Fibroblast of villous mesenchyme (primary cell): ENCODE measurements at regions not wholly inside any gene's neighbourhood (a gene's known extent, or its start where the extent isn't known, plus 50 kb on each side); places are given as distances from the start of the nearest gene placed in this dataset.
"Not testable (repeated sequence)": the region's sequence is repeated elsewhere in the genome, so short reads cannot be mapped to it uniquely, and the experiment has no call there.

Source experiments
- DNase-seq: peaks from one replicate; pipeline ENCODE4 v3.0.0-alpha.2; 2010; ENCODE audit warnings: low read depth
- H3K4me3 ChIP-seq: 2 replicates; pipeline ENCODE4 v1.5.1; 2011; ENCODE audit warnings: low read depth, mild to moderate bottlenecking, low read length
- TF ChIP-seq, protein P1 (sequence below): IDR thresholded peaks from 2 replicates; pipeline ENCODE4 v1.5.1; 2012; ENCODE audit warnings: low read depth, mild to moderate bottlenecking, low read length; ENCODE audit not compliant: insufficient read depth

- H3K4me3 ChIP-seq, result no peak overlapping the region
- peak; percentile 65 for DNase-seq
- TF ChIP-seq, protein P1, sequence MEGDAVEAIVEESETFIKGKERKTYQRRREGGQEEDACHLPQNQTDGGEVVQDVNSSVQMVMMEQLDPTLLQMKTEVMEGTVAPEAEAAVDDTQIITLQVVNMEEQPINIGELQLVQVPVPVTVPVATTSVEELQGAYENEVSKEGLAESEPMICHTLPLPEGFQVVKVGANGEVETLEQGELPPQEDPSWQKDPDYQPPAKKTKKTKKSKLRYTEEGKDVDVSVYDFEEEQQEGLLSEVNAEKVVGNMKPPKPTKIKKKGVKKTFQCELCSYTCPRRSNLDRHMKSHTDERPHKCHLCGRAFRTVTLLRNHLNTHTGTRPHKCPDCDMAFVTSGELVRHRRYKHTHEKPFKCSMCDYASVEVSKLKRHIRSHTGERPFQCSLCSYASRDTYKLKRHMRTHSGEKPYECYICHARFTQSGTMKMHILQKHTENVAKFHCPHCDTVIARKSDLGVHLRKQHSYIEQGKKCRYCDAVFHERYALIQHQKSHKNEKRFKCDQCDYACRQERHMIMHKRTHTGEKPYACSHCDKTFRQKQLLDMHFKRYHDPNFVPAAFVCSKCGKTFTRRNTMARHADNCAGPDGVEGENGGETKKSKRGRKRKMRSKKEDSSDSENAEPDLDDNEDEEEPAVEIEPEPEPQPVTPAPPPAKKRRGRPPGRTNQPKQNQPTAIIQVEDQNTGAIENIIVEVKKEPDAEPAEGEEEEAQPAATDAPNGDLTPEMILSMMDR, result no peak
Measured at GRCh38 chr14:56351861-56352260, 227.7 kb upstream of the TMEM260 start.

- no peak for DNase-seq
- TF ChIP-seq, protein P1, result no peak
- no peak overlapping the region for H3K4me3 ChIP-seq
Measured at GRCh38 chr14:56352999-56353398, 226.6 kb upstream of the TMEM260 start.

- DNase-seq, result no peak
- TF ChIP-seq, protein P1, result no peak
- no peak overlapping the region for H3K4me3 ChIP-seq
Measured at GRCh38 chr14:56357428-56357827, 222.2 kb upstream of the TMEM260 start.

GRCh38 chr14:56358275-56358674 is 221.3 kb upstream of the TMEM260 start:
- H3K4me3 ChIP-seq, result no peak overlapping the region
- no peak for DNase-seq
- TF ChIP-seq, protein P1, result no peak

- TF ChIP-seq, protein P1, result no peak
- no peak overlapping the region for H3K4me3 ChIP-seq
- peak; percentile 48 for DNase-seq
Measured at GRCh38 chr14:56358851-56359614, 220.6 kb upstream of the TMEM260 start.

DNA sequence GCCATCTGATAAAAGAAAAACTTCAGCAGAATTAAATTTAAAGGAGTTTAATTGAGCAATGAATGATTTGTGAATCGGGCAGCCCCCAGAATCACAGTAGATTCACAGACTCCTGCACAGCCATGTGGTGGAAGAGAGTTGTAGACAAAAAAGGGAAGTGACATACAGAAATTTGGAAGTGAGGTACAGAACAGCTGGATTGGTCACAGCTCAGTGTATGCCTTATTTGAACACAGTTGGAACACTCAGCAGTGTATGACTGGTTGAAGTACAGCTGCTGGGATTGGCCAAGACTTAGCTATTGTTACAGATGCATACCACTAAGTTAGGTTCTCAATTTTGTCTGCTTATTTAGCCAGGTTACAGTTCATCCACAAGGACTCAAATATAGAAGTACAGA is 213.9 kb upstream of the TMEM260 start:
- DNase-seq, H3K4me3 ChIP-seq: not testable (repeated sequence)

DNA sequence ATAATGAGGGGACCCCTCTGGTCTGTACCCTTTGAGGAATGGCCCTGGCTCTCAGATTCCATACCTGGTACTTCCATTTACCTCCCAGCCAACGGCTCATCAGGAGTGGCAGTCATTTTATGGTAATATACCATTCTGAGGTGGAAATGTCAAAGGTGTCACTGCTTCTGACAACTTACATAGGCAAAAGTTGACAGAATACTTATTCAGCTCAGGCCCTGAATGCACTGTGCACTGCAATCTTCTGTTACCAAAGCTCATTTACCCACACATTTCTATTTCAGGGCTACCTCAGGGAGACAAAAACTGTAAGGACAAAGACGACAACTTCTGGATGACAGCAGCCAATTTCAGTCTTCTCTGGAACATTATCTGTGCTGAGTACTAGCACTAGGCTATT is 212.2 kb upstream of the TMEM260 start:
- TF ChIP-seq, protein P1, result no peak
- no peak for DNase-seq
- no peak overlapping the region for H3K4me3 ChIP-seq
